GM12878 (cell line): ENCODE measurements at regions not wholly inside any gene's neighbourhood (a gene's known extent, or its start where the extent isn't known, plus 50 kb on each side); places are given as distances from the start of the nearest gene placed in this dataset.

Experiments used
- ATAC-seq: fragments of 200-7000 bp; cut with Tn5 transposase; 3 replicates; pipeline ENCODE4 v1.9.1; 2020; ENCODE audit warnings: mild to moderate bottlenecking, moderate library complexity
- BruUV-seq: library from RNA; stranded (reverse); fragments of 400-500 nt; replicated peaks from 2 replicates; lab custom pipeline; 2021; lab: Mats Ljungman, UMichigan
- CTCF ChIA-PET: fragments of 300-600 bp; sonication (Branson Sonifier 250); formaldehyde crosslinking; extraction: SDS; loops from one replicate; lab custom pipeline; 2021; ENCODE audit warnings: inconsistent platforms; lab: Yijun Ruan, JAX
- POLR2A ChIA-PET: fragments of 350-600 bp; formaldehyde crosslinking; extraction: SDS; loops from one replicate; lab custom pipeline; 2021; ENCODE audit warnings: inconsistent platforms; lab: Charles Lee
- RAD21 ChIA-PET: fragments of 300-600 bp; sonication (Branson Sonifier 250); formaldehyde crosslinking; loops from one replicate; lab custom pipeline; 2023; ENCODE audit warnings: antibody characterized with exemption; ENCODE audit not compliant: unreplicated experiment; lab: Charles Lee
- SMC1A ChIA-PET: fragments of 300-600 bp; sonication (Branson Sonifier 250); formaldehyde crosslinking; loops from one replicate; lab custom pipeline; 2023; ENCODE audit not compliant: unreplicated experiment, uncharacterized antibody; lab: Charles Lee
- DNase-seq: peaks from one replicate; pipeline ENCODE4 v3.0.0-alpha.2; 2011; ENCODE audit warnings: low read depth, low spot score
- FAIRE-seq: peaks from 3 replicates; lab custom pipeline; 2011; peaks lifted over from hg19 to GRCh38; lab: Jason Lieb, UNC
- H2AFZ ChIP-seq: 2 replicates; pipeline ENCODE4 v1.6.0; 2011; ENCODE audit warnings: low read depth, low read length, control low read depth; ENCODE audit not compliant: control insufficient read depth
- H3K27ac ChIP-seq: 2 replicates; pipeline ENCODE4 v1.5.1; 2011; ENCODE audit warnings: control low read depth; ENCODE audit not compliant: control insufficient read depth, insufficient read depth
- H3K27me3 ChIP-seq, 2 experiments: replicated peaks in 1 of 2; 2 replicates each; pipeline versions ENCODE4 v1.6.0 to v1.6.1; 2011; ENCODE audit warnings: low read length in 1 of 2; ENCODE audit not compliant: control insufficient read depth in 2 of 2, insufficient read depth in 2 of 2
- H3K36me3 ChIP-seq, 2 experiments: 2 replicates each; pipeline ENCODE4 v1.5.1; 2011; ENCODE audit warnings: low read length in 1 of 2; ENCODE audit not compliant: control insufficient read depth in 2 of 2, insufficient read depth in 2 of 2
- H3K4me1 ChIP-seq: 2 replicates; pipeline ENCODE4 v1.6.1; 2011; ENCODE audit warnings: mild to moderate bottlenecking, low read length, moderate library complexity, mixed read lengths; ENCODE audit not compliant: control insufficient read depth, insufficient read depth
- H3K4me2 ChIP-seq: 2 replicates; pipeline ENCODE4 v1.6.0; 2011; ENCODE audit warnings: control low read depth; ENCODE audit not compliant: control insufficient read depth, insufficient read depth
- H3K4me3 ChIP-seq: fragments of 200-600 bp; sonication (generic); 2 replicates; pipeline ENCODE4 v1.5.1; 2016
- H3K79me2 ChIP-seq: 2 replicates; pipeline ENCODE4 v1.6.0; 2011; ENCODE audit warnings: low read length; ENCODE audit not compliant: control insufficient read depth, insufficient read depth
- H3K9ac ChIP-seq: 2 replicates; pipeline ENCODE4 v1.8.0; 2011; ENCODE audit warnings: low read length, control low read depth, mixed read lengths; ENCODE audit not compliant: control insufficient read depth, insufficient read depth
- H3K9me3 ChIP-seq: replicated peaks from 3 replicates; pipeline ENCODE4 v1.5.1; 2011; ENCODE audit warnings: mild to moderate bottlenecking, low read length; ENCODE audit not compliant: control insufficient read depth, insufficient read depth
- H4K20me1 ChIP-seq: 2 replicates; pipeline ENCODE4 v1.6.0; 2011; ENCODE audit not compliant: control insufficient read depth, insufficient read depth
- BCL11A ChIP-seq: IDR thresholded peaks from 2 replicates; pipeline ENCODE4 v1.6.1; 2011; ENCODE audit warnings: low read depth, low read length
- BHLHE40 ChIP-seq, 2 experiments: fragments of 450-650 bp in 1 of 2; IDR thresholded peaks; 2 replicates each; pipeline ENCODE4 v1.6.1; 2011 to 2017; ENCODE audit warnings: low read depth in 2 of 2, borderline replicate concordance in 1 of 2, improper control_type of control experiment in 1 of 2, low read length in 1 of 2, mild to moderate bottlenecking in 1 of 2
- GABPA ChIP-seq: IDR thresholded peaks from 2 replicates; pipeline ENCODE4 v1.6.1; 2014; ENCODE audit warnings: antibody characterized with exemption, low read depth, mild to moderate bottlenecking, inconsistent platforms
- HCFC1 ChIP-seq: fragments of 150-350 bp; IDR thresholded peaks from 2 replicates; pipeline ENCODE4 v1.6.1; 2014; ENCODE audit warnings: low read length
- MTA2 ChIP-seq: fragments of 450-650 bp; IDR thresholded peaks from 2 replicates; pipeline ENCODE4 v1.6.1; 2016; ENCODE audit warnings: low read depth, mild to moderate bottlenecking, moderate library complexity
- NFIC ChIP-seq: IDR thresholded peaks from 2 replicates; pipeline ENCODE4 v1.6.1; 2012; ENCODE audit warnings: low read depth, mild to moderate bottlenecking, inconsistent platforms, low read length, moderate library complexity
- NR2F1 ChIP-seq: fragments of 450-650 bp; conservative IDR thresholded peaks from 2 replicates; pipeline ENCODE4 v1.6.1; 2017; ENCODE audit warnings: mild to moderate bottlenecking
- SMAD1 ChIP-seq: fragments of 450-650 bp; IDR thresholded peaks from 2 replicates; pipeline ENCODE4 v1.6.1; 2018; ENCODE audit warnings: mild to moderate bottlenecking, low read depth; ENCODE audit not compliant: partially characterized antibody
- SUZ12 ChIP-seq: fragments of 200-600 bp; sonication (generic); IDR thresholded peaks from one replicate; pipeline ENCODE4 v1.6.1; 2018; ENCODE audit warnings: antibody characterized with exemption, mild to moderate bottlenecking; ENCODE audit not compliant: unreplicated experiment
- TAF1 ChIP-seq: IDR thresholded peaks from 2 replicates; pipeline ENCODE4 v1.6.1; 2011; ENCODE audit warnings: mild to moderate bottlenecking, low read depth, low read length, borderline replicate concordance
- YY1 ChIP-seq: IDR thresholded peaks from 2 replicates; pipeline ENCODE4 v1.6.1; 2011; ENCODE audit warnings: low read depth, mild to moderate bottlenecking, low read length
- ZZZ3 ChIP-seq: IDR thresholded peaks from 2 replicates; pipeline ENCODE4 v1.6.1; 2011; ENCODE audit warnings: low read depth; ENCODE audit not compliant: control insufficient read depth, insufficient read length
- WGBS: methylation state at CpG from one replicate; pipeline ENCODE4 v1.1.6; 2016; ENCODE audit warnings: low lambda C conversion rate; ENCODE audit not compliant: insufficient replicate concordance, insufficient coverage; ENCODE audit errors: missing lambda C conversion rate; 5-methylcytosine and 5-hydroxymethylcytosine counted together
- in situ Hi-C: fragments of 300-500 bp; cut with MboI; formaldehyde crosslinking; loops from 9 replicates; pipeline ENCODE4 v1.14.3; 2018; ENCODE audit warnings: mixed read lengths
- intact Hi-C: fragments of 100-400 bp; cut with micrococcal nuclease; formaldehyde crosslinking; loops from one replicate; pipeline ENCODE4 v1.14.2; 2022; ENCODE audit not compliant: unreplicated experiment
- TF ChIP-seq, protein P1 (sequence below): fragments of 450-650 bp; IDR thresholded peaks from 2 replicates; pipeline ENCODE4 v1.6.1; 2018; ENCODE audit warnings: borderline replicate concordance, mild to moderate bottlenecking; ENCODE audit not compliant: partially characterized antibody
- TF ChIP-seq, protein P2 (sequence below): IDR thresholded peaks from 2 replicates; pipeline ENCODE4 v1.6.1; 2011; ENCODE audit warnings: low read depth, low read length, improper control_type of control experiment, borderline replicate concordance
- TF ChIP-seq, protein P3 (sequence below): fragments of 450-650 bp; conservative IDR thresholded peaks from 2 replicates; pipeline ENCODE4 v1.6.1; 2017; ENCODE audit warnings: mild to moderate bottlenecking, moderate library complexity
- TF ChIP-seq, protein P4 (sequence below): IDR thresholded peaks from 2 replicates; pipeline ENCODE4 v1.6.1; 2011; ENCODE audit warnings: low read depth, mild to moderate bottlenecking, low read length, moderate library complexity, borderline replicate concordance; ENCODE audit errors: extremely low read depth
- TF ChIP-seq, protein P5 (sequence below): fragments of 450-650 bp; IDR thresholded peaks from 2 replicates; pipeline ENCODE4 v1.6.1; 2017; ENCODE audit warnings: antibody characterized with exemption, mild to moderate bottlenecking, moderate library complexity

DNA sequence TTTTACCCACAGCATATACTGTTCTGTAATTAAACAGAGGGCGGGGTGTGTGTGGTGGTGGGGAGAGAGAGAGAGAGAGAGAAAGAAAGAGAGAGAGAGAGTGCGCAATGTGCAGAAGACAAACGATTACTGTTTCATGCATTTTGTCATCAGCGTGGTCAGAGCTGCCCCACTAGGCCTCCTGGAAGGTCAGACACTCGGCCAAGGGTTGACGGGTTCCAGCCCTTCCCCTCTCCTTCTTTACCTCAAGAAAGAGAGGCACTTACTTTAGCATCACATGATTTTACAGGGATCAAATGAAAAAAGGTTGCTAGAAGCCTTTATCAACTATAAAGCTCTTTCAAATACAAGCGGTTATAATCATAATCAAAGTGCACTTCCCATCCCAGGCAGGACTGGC, 269.2 kb upstream of the SORL1-AS1 start:
- Histone ChIP-seq H3K36me3 (no peaks in the 10 kb centered on the region), H3K27me3 (peaks cover 0 to 6% of the 10 kb centered on the region in 2 experiments; a peak in 3 of 4 replicates), H3K79me2 (no peaks in the 10 kb centered on the region), H3K9ac (no peak overlapping the region), H3K4me2 (no peak overlapping the region), H4K20me1 (no peaks in the 10 kb centered on the region), H2AFZ (no peak overlapping the region), H3K9me3 (no peaks in the 10 kb centered on the region; the same call in 2 of the 3 replicates), H3K27ac (no peak overlapping the region), H3K4me3 (no peak overlapping the region), H3K4me1 (no peaks in the 10 kb centered on the region)
- POLR2A ChIA-PET: no interaction called here
- no peak for DNase-seq
- no peak for ATAC-seq
- no TSS peak for BruUV-seq
- in situ Hi-C loops (no loop called here), intact Hi-C loops (no loop called here)
- WGBS: 39% methylated on average over 6 of the region's 7 CpGs
- no peak for FAIRE-seq
- RAD21 ChIA-PET: no interaction called here
- SMC1A ChIA-PET: no interaction called here
- CTCF ChIA-PET: no interaction called here
- TF ChIP-seq NFIC (no peak), SUZ12 (no peak), TAF1 (no peak), BHLHE40 (IDR thresholded peaks at IDR 0.05; ENCODE audit: borderline replicate concordance in 1 of 2, low read depth in 2 of 2, low read length in 1 of 2) (no peak), GABPA (no peak), BCL11A (no peak), NR2F1 (no peak), ZZZ3 (no peak), HCFC1 (no peak), YY1 (no peak), MTA2 (no peak), SMAD1 (no peak)
- TF ChIP-seq, protein P1, sequence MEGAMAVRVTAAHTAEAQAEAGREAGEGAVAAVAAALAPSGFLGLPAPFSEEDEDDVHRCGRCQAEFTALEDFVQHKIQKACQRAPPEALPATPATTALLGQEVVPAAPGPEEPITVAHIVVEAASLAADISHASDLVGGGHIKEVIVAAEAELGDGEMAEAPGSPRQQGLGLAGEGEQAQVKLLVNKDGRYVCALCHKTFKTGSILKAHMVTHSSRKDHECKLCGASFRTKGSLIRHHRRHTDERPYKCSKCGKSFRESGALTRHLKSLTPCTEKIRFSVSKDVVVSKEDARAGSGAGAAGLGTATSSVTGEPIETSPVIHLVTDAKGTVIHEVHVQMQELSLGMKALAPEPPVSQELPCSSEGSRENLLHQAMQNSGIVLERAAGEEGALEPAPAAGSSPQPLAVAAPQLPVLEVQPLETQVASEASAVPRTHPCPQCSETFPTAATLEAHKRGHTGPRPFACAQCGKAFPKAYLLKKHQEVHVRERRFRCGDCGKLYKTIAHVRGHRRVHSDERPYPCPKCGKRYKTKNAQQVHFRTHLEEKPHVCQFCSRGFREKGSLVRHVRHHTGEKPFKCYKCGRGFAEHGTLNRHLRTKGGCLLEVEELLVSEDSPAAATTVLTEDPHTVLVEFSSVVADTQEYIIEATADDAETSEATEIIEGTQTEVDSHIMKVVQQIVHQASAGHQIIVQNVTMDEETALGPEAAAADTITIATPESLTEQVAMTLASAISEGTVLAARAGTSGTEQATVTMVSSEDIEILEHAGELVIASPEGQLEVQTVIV: no peak
- TF ChIP-seq, protein P2, sequence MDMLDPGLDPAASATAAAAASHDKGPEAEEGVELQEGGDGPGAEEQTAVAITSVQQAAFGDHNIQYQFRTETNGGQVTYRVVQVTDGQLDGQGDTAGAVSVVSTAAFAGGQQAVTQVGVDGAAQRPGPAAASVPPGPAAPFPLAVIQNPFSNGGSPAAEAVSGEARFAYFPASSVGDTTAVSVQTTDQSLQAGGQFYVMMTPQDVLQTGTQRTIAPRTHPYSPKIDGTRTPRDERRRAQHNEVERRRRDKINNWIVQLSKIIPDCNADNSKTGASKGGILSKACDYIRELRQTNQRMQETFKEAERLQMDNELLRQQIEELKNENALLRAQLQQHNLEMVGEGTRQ: no peak
- TF ChIP-seq, protein P3, sequence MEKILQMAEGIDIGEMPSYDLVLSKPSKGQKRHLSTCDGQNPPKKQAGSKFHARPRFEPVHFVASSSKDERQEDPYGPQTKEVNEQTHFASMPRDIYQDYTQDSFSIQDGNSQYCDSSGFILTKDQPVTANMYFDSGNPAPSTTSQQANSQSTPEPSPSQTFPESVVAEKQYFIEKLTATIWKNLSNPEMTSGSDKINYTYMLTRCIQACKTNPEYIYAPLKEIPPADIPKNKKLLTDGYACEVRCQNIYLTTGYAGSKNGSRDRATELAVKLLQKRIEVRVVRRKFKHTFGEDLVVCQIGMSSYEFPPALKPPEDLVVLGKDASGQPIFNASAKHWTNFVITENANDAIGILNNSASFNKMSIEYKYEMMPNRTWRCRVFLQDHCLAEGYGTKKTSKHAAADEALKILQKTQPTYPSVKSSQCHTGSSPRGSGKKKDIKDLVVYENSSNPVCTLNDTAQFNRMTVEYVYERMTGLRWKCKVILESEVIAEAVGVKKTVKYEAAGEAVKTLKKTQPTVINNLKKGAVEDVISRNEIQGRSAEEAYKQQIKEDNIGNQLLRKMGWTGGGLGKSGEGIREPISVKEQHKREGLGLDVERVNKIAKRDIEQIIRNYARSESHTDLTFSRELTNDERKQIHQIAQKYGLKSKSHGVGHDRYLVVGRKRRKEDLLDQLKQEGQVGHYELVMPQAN: no peak
- TF ChIP-seq, protein P4, sequence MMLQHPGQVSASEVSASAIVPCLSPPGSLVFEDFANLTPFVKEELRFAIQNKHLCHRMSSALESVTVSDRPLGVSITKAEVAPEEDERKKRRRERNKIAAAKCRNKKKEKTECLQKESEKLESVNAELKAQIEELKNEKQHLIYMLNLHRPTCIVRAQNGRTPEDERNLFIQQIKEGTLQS: no peak
- TF ChIP-seq, protein P5, sequence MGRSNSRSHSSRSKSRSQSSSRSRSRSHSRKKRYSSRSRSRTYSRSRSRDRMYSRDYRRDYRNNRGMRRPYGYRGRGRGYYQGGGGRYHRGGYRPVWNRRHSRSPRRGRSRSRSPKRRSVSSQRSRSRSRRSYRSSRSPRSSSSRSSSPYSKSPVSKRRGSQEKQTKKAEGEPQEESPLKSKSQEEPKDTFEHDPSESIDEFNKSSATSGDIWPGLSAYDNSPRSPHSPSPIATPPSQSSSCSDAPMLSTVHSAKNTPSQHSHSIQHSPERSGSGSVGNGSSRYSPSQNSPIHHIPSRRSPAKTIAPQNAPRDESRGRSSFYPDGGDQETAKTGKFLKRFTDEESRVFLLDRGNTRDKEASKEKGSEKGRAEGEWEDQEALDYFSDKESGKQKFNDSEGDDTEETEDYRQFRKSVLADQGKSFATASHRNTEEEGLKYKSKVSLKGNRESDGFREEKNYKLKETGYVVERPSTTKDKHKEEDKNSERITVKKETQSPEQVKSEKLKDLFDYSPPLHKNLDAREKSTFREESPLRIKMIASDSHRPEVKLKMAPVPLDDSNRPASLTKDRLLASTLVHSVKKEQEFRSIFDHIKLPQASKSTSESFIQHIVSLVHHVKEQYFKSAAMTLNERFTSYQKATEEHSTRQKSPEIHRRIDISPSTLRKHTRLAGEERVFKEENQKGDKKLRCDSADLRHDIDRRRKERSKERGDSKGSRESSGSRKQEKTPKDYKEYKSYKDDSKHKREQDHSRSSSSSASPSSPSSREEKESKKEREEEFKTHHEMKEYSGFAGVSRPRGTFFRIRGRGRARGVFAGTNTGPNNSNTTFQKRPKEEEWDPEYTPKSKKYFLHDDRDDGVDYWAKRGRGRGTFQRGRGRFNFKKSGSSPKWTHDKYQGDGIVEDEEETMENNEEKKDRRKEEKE: no peak
